Kasumi-1 (cell line): ENCODE measurements at regions not wholly inside any gene's neighbourhood (a gene's known extent, or its start where the extent isn't known, plus 50 kb on each side); places are given as distances from the start of the nearest gene placed in this dataset.
"Not testable (repeated sequence)": the region's sequence is repeated elsewhere in the genome, so short reads cannot be mapped to it uniquely, and the experiment has no call there.

ENCODE experiments used
- DNase-seq, 2 experiments: peaks; one replicate each; lab custom pipeline; 2025; lab: John Stamatoyannopoulos, UW

GRCh38 chr17:15802917-15803316, 70.8 kb downstream of the TBC1D26 start:
- not testable (repeated sequence) for DNase-seq

GRCh38 chr17:15806825-15807224, 74.7 kb downstream of the TBC1D26 start:
- not testable (repeated sequence) for DNase-seq

GRCh38 chr17:15813388-15813787, 81.3 kb downstream of the TBC1D26 start:
- DNase-seq: not testable (repeated sequence)

- not testable (repeated sequence) for DNase-seq
These were observed 81.9 kb downstream of the TBC1D26 start for GRCh38 chr17:15814003-15814402.

GRCh38 chr17:15817861-15818260, 85.8 kb downstream of the TBC1D26 start:
- DNase-seq: not testable (repeated sequence)

GRCh38 chr17:15822280-15822679, 90.2 kb downstream of the TBC1D26 start:
- not testable (repeated sequence) for DNase-seq

- DNase-seq: peak; percentile 39 to 43
These were observed 96.7 kb downstream of the TBC1D26 start for GRCh38 chr17:15828727-15829314.

GRCh38 chr17:15830221-15830620, 98.1 kb downstream of the TBC1D26 start:
- not testable (repeated sequence) for DNase-seq

- DNase-seq: not testable (repeated sequence)
These were observed 99.1 kb downstream of the TBC1D26 start for GRCh38 chr17:15831182-15831581.

- peak; percentile 33 to 36 for DNase-seq
These were observed 100.9 kb downstream of the TBC1D26 start for GRCh38 chr17:15832921-15833480.

GRCh38 chr17:15833890-15834289, 101.8 kb downstream of the TBC1D26 start:
- not testable (repeated sequence) for DNase-seq

- DNase-seq: not testable (repeated sequence)
These were observed 103.4 kb downstream of the TBC1D26 start for GRCh38 chr17:15835481-15835880.

- DNase-seq: not testable (repeated sequence)
These were observed 104.3 kb downstream of the TBC1D26 start for GRCh38 chr17:15836249-15836982.

GRCh38 chr17:15836991-15837390, 104.9 kb downstream of the TBC1D26 start:
- not testable (repeated sequence) for DNase-seq

GRCh38 chr17:15847447-15848229, 97.3 kb upstream of the ADORA2B start:
- not testable (repeated sequence) for DNase-seq

GRCh38 chr17:15849054-15849453, 95.9 kb upstream of the ADORA2B start:
- peak; percentile 34 to 52 for DNase-seq

GRCh38 chr17:15850071-15850470, 94.9 kb upstream of the ADORA2B start:
- not testable (repeated sequence) for DNase-seq

- not testable (repeated sequence) for DNase-seq
These were observed 94.2 kb upstream of the ADORA2B start for GRCh38 chr17:15850687-15851086.

- DNase-seq: not testable (repeated sequence)
These were observed 92.1 kb upstream of the ADORA2B start for GRCh38 chr17:15852863-15853262.

GRCh38 chr17:15856191-15856590, 88.7 kb upstream of the ADORA2B start:
- not testable (repeated sequence) for DNase-seq

GRCh38 chr17:15856745-15857144, 88.2 kb upstream of the ADORA2B start:
- not testable (repeated sequence) for DNase-seq

- DNase-seq: not testable (repeated sequence)
These were observed 86.8 kb upstream of the ADORA2B start for GRCh38 chr17:15858082-15858481.
